ENCODE measurements at regions not wholly inside any gene's neighbourhood (a gene's known extent, or its start where the extent isn't known, plus 50 kb on each side); places are given as distances from the start of the nearest gene placed in this dataset.

DNA sequence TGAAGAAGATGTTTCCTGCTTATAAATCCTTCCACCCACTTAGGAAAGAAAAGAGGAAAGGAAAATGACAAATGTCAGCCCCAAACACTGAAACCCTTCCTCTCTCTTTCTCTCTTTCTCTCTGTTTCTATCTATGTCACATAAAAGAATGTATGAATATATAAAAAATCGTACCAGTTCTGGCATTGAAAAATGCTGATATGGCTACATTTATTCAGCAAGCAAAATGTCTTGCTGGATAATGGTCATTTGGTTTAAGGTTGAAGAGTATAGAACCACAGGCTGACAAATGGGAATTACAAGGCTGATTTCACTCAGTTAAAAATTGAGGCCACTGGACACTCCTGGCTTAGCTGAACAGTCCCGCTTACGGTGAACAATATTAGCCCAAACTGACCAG, 335.9 kb downstream of the PARP8 start:
- DNase-seq (ENCODE audit: low spot score), result no peak
- H3K9me3 ChIP-seq (ENCODE audit: low read depth, low read length, poor library complexity, severe bottlenecking), result no peaks in the 10 kb centered on the region
- ChIA-PET POLR2A (ENCODE audit: low non-redundant PET) (no interaction called here), CTCF (no interaction called here)
- intact Hi-C loops (cut with micrococcal nuclease; ENCODE audit: unreplicated experiment), result no loop called here
- H3K4me3 ChIP-seq (ENCODE audit: low read depth, low read length, poor library complexity, severe bottlenecking), result no peak overlapping the region
- no peaks in the 10 kb centered on the region for H3K27me3 ChIP-seq (replicated peaks; ENCODE audit: insufficient read depth, low read depth, low read length, poor library complexity)
- TF ChIP-seq, protein P1, sequence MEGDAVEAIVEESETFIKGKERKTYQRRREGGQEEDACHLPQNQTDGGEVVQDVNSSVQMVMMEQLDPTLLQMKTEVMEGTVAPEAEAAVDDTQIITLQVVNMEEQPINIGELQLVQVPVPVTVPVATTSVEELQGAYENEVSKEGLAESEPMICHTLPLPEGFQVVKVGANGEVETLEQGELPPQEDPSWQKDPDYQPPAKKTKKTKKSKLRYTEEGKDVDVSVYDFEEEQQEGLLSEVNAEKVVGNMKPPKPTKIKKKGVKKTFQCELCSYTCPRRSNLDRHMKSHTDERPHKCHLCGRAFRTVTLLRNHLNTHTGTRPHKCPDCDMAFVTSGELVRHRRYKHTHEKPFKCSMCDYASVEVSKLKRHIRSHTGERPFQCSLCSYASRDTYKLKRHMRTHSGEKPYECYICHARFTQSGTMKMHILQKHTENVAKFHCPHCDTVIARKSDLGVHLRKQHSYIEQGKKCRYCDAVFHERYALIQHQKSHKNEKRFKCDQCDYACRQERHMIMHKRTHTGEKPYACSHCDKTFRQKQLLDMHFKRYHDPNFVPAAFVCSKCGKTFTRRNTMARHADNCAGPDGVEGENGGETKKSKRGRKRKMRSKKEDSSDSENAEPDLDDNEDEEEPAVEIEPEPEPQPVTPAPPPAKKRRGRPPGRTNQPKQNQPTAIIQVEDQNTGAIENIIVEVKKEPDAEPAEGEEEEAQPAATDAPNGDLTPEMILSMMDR (conservative IDR thresholded peaks at IDR 0.05; ENCODE audit: low read depth, low read length), result no peak
- TF ChIP-seq EZH2 (IDR thresholded peaks at IDR 0.05; ENCODE audit: borderline replicate concordance, low read depth, low read length, poor library complexity, severe bottlenecking), result no peak
- H3K36me3 ChIP-seq (ENCODE audit: insufficient read depth, low read length, poor library complexity, severe bottlenecking), result no peaks in the 10 kb centered on the region
- H3K27ac ChIP-seq (ENCODE audit: low read depth, low read length, poor library complexity, severe bottlenecking), result no peak overlapping the region
- peaks cover 3% of the 10 kb centered on the region for H3K4me1 ChIP-seq (ENCODE audit: insufficient read depth, low read length, poor library complexity, severe bottlenecking)
- no TSS peak for BruUV-seq (replicated peaks)

DNA sequence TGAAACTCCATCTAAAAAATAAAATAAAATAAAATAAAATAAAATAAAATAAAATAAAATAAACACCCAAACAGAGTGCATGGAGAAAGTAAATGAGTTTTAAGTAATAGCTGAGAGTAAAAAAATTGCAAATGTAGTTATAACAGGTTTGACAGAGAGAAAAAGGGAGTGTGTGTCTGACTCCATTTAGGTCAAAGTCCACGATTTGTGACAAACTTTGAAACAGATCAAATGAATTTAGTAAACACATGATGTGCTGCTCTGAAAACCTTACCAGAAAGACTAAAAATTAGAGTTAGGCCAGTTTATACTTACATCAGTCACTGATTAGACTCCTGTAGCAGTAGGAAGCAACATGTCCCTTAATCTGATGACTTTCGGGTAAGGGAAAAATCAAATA, 346.6 kb downstream of the PARP8 start:
- no peak for DNase-seq (ENCODE audit: low spot score)
- BruUV-seq (replicated peaks), result no TSS peak
- Histone ChIP-seq H3K9me3 (ENCODE audit: low read depth, low read length, poor library complexity, severe bottlenecking) (no peaks in the 10 kb centered on the region), H3K27me3 (replicated peaks; ENCODE audit: insufficient read depth, low read depth, low read length, poor library complexity) (no peaks in the 10 kb centered on the region), H3K27ac (ENCODE audit: low read depth, low read length, poor library complexity, severe bottlenecking) (no peak overlapping the region), H3K4me1 (ENCODE audit: insufficient read depth, low read length, poor library complexity, severe bottlenecking) (no peaks in the 10 kb centered on the region), H3K4me3 (ENCODE audit: low read depth, low read length, poor library complexity, severe bottlenecking) (no peak overlapping the region), H3K36me3 (ENCODE audit: insufficient read depth, low read length, poor library complexity, severe bottlenecking) (no peaks in the 10 kb centered on the region)
- CTCF ChIA-PET, result no interaction called here
- intact Hi-C loops (cut with micrococcal nuclease; ENCODE audit: unreplicated experiment), result no loop called here
- POLR2A ChIA-PET (ENCODE audit: low non-redundant PET), result no interaction called here
- TF ChIP-seq EZH2 (IDR thresholded peaks at IDR 0.05; ENCODE audit: borderline replicate concordance, low read depth, low read length, poor library complexity, severe bottlenecking), result no peak
- TF ChIP-seq, protein P1 (conservative IDR thresholded peaks at IDR 0.05; ENCODE audit: low read depth, low read length), result no peak

DNA sequence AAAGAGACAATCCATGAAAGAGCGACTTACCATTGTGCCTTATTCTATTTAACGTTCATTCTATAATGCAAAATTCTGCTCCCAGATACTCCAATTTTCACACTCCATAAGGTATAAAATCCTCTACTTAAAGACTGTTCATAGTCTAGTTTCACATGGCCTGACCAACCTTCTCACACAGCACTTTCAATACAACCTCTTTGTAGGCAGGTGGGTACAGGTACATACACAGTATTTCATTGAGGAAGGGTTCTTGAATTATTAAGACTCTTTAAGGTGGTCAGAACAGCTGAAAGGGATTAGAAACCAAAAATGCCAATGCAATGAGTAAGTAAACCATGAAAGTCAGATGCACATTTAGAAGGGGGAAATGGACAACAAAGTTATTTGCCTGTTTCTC, 352.0 kb downstream of the PARP8 start:
- POLR2A ChIA-PET (ENCODE audit: low non-redundant PET), result no interaction called here
- H3K27me3 ChIP-seq (replicated peaks; ENCODE audit: insufficient read depth, low read depth, low read length, poor library complexity), result no peaks in the 10 kb centered on the region
- intact Hi-C loops (cut with micrococcal nuclease; ENCODE audit: unreplicated experiment), result no loop called here
- H3K4me3 ChIP-seq (ENCODE audit: low read depth, low read length, poor library complexity, severe bottlenecking), result no peak overlapping the region
- DNase-seq (ENCODE audit: low spot score), result no peak
- BruUV-seq (replicated peaks), result no TSS peak
- H3K9me3 ChIP-seq (ENCODE audit: low read depth, low read length, poor library complexity, severe bottlenecking), result no peaks in the 10 kb centered on the region
- CTCF ChIA-PET, result no interaction called here
- H3K27ac ChIP-seq (ENCODE audit: low read depth, low read length, poor library complexity, severe bottlenecking), result no peak overlapping the region
- H3K4me1 ChIP-seq (ENCODE audit: insufficient read depth, low read length, poor library complexity, severe bottlenecking), result no peaks in the 10 kb centered on the region
- H3K36me3 ChIP-seq (ENCODE audit: insufficient read depth, low read length, poor library complexity, severe bottlenecking), result no peaks in the 10 kb centered on the region
- TF ChIP-seq EZH2 (IDR thresholded peaks at IDR 0.05; ENCODE audit: borderline replicate concordance, low read depth, low read length, poor library complexity, severe bottlenecking), result no peak
- TF ChIP-seq, protein P1 (conservative IDR thresholded peaks at IDR 0.05; ENCODE audit: low read depth, low read length), result no peak
